COR-L47 (cell line): ENCODE measurements at regions not wholly inside any gene's neighbourhood (a gene's known extent, or its start where the extent isn't known, plus 50 kb on each side); places are given as distances from the start of the nearest gene placed in this dataset.

ENCODE experiments used
- DNase-seq: peaks from one replicate; lab custom pipeline; 2025; lab: John Stamatoyannopoulos, UW

DNA sequence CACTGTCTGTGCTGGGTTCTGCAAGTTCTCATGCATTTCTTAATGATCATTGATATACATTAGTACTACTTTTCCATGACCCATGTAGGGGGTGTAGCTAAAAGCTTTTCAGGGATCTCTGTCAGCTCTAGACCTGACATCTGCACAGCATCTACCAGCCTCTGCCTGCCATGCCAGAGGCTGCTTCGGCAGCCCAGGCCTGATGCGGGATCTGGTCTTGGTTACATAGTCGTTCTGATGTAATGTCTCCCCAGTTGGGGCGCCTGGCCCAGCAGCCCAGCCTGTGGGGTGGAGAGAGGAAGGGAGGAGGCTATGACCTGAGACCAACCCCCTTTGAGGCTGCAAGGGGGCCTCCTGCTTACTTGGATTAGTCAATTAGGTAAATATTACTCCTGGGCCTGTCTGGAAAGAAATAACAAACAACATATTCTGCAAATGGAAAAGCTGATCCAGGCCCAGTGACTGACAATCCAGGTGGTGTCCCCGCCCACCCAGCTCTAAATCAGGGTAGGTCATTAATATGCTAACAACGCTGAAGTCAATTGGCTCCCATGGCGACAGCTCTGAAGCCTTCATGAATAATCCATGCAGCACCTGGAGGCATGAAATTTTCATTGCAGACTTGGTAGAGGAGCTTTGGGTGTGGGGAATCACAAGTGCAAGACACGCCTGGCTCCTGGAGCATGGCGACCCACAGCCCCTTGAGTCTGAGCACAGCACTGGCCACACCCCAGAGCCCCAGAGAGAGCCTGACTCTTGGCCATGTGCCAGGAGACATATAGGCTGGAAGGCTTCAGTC, 575.3 kb downstream of the CMPK2 start:
- DNase-seq = peak; percentile 81

- no peak for DNase-seq
These were observed 570.9 kb downstream of the CMPK2 start for GRCh38 chr2:6294791-6295190.

- DNase-seq = no peak
These were observed 568.5 kb downstream of the CMPK2 start for GRCh38 chr2:6297238-6297637.

GRCh38 chr2:6301426-6301825, 564.3 kb downstream of the CMPK2 start:
- DNase-seq = no peak

- DNase-seq = no peak
These were observed 556.7 kb downstream of the CMPK2 start for GRCh38 chr2:6308986-6309385.

DNA sequence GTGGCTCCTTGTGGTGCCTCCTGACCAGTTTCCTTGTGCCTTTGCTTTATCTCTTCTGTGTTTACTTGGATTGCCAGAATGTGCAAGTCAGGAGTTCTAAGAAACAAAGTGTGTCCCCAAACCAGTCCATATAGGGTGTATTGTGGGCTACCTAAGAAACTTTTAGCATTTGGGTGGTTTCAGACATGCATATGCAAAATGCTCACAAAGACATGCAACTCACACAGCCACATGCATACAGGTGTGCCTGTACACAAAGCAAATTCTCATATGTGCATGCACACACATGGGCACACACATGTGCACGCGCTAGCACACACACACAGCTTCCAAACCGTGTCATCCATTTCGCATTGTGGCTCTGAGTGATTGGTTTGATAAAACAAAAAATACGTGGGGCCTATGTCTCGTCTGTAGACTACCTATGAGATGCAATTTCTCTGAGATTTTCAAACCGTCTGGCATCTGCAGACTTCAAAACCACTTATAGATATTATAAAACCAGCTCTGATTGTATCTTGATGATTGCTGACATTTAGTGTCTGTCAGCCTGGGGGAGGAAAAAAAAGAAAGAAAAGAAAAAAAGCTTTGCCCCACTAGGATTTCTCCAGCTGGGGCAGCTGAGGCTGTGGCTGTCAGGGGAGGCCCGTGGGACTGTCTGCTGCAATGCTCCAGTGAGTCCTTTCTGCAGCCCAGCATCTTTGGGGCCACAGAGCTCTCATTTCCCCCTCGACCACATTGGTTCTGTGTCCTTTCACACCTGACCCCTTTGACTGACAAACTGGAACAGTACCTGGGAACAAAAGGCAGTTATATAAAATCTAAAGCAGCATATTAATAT, 556.1 kb downstream of the CMPK2 start:
- no peak for DNase-seq

GRCh38 chr2:6310256-6311215, 555.2 kb downstream of the CMPK2 start:
- peak; percentile 66 for DNase-seq

DNA sequence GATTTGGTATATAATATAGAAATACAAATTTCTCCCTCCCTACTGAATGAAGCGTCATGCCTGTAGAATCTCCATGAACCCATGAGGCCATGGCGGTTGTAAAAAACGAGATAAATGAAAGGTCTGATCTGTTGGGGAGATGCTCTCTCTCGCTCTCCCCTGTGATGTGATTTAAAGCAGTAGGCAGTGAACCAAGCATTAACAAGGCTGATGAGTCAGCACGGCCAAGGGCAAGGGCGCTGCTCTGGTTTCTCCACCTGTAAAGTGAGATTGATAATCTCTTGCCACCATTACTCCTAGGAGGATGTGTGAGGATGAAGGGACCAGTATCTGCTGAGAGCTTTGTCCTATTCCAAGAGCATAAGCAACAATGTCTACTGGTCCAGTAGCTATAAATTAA, 553.3 kb downstream of the CMPK2 start:
- no peak for DNase-seq

DNA sequence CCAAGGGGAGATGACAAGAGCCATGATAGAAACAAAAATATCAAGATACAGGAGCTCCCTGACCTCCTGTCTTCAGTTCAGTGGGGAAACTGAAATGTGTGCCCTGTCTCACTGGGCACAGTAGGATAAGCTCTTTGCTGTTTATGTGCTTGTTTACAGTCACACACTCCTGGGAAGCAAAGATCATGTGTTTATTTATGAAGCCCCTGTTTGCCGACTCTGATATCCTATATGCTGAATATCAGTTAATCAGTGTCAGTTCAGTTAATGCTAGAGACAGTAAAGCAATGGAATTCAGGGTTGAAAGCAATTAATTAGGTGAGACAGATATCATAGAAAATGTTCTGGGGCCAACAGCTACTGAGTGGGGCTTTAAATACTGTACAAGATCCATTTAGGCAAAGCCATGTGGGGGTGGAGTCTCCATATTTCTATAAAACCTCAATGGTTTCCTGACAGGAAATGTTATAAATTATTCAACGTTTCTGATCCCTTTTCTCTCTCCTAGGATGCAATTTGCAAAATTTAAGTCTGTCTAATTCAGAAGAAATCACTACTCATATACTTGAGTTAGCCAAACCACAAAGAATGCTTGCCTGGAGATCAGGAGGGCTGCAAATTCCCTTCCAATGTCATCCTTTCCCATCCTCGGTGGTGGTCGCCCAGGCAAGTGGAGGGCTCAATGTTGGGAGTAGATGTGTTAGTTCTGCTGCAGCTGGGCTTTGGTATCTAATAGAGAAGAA, 551.3 kb downstream of the CMPK2 start:
- DNase-seq = no peak

DNA sequence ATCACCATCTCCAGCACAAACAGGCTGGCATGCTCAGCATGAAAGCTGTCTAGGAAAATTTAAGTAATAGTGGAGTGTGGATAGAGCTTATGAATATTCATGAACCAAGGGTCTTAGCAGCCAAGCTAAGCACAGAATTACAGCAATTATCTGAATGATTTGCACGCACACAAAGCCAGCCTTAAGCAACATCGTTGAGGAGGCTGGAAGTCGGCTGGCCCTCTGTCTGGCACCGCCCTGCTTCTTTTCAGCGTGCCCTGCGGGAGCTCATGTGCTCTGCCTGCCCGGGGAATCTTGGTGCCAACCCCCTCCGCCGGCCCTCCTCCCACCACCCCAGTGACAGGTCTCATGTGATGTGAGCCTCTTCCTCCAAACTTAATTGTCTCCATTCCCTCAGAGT, 540.1 kb downstream of the CMPK2 start:
- peak; percentile 83 for DNase-seq

DNA sequence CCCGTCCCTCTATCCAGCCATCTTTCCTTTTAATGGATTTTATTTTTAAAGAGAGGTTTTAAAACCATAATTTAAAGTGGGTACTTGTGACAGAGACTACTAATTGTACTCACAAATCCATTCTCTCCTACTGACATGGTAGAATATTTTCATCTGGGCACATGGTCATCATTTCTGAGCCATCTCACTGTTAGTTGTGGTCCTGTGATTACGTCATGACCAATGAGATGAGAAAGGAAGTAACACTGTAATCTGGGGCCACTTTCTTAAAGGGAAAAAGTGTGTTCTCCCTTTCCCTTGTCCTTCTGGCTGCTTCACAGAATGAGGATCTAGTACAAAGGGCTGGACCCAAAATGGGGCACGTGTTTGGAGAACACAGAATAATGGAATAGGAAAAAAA, 538.7 kb downstream of the CMPK2 start:
- DNase-seq = no peak

DNA sequence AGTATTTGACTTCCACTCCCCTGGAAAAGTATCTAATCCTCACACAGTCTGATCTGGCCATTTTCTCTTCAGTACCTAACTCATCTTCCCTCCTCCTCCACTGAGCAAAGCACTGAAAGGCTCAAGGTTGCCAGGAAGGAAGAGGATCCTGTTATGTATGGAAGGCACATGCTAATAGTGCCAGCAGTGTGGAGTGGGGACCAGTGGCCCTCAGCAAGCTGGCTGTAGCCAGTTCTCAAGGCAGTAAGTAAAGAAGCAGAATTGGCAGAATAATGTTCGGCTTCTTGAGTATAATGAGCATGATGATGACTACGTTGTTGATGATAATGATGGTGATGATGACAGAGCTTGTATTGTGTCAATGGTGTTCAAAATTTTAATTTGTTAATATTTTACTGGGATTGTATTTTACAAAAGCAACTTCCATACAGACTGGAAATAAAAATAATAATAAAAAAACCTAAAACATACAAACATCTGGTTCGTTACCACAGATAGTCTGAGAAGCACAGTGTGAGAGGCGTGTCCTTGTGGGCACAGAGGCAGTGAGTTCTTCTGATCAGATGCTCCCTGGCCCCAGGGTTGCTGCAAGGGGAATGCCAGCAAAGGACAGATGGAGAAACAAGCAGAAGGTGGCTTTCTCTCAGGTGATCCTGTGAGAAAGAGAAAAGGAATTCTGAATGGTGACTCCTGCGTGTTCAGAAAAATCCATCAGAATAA, 528.8 kb downstream of the CMPK2 start:
- no peak for DNase-seq

DNA sequence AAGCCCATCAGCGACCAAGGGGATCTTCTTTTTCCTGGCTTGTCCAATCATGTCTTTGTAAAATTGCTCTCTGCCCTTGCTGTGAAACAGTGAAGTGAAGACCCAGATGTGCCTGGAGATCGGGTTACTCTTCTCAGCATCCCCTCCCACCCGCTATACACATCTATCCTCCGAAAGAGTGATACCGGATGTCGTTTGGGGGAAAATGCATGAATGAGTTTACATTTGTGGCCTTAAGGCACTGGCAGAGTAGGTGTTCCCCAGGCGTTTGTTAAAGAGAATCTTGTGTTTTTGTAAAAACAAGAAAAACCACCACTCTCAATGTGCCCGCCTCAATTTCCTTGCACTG, 528.3 kb downstream of the CMPK2 start:
- no peak for DNase-seq

DNA sequence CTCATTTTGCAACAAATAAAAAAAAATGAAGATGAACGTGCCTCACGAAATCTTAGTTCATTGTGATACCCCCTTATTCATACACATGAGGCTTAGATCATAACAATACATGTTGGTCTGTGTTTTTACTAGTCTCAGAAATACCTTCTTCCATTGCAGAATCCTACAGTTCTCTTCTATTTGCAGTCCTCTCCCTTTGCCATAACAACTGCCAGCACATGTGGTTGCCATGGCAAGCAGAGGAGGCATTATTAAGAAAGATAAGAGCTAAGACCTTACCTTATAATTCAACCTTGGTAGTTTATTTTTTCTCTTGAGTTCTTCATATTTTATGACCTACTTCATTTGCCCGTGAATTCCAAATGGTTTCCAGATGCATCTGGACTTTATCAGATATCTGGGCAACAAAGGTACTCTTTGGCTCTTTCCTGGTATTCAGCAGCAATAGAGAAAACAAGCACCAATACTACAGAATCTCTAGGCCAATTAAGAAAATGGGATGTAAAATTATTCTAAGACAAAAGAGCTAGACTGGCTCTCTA, 524.0 kb downstream of the CMPK2 start:
- no peak for DNase-seq

DNA sequence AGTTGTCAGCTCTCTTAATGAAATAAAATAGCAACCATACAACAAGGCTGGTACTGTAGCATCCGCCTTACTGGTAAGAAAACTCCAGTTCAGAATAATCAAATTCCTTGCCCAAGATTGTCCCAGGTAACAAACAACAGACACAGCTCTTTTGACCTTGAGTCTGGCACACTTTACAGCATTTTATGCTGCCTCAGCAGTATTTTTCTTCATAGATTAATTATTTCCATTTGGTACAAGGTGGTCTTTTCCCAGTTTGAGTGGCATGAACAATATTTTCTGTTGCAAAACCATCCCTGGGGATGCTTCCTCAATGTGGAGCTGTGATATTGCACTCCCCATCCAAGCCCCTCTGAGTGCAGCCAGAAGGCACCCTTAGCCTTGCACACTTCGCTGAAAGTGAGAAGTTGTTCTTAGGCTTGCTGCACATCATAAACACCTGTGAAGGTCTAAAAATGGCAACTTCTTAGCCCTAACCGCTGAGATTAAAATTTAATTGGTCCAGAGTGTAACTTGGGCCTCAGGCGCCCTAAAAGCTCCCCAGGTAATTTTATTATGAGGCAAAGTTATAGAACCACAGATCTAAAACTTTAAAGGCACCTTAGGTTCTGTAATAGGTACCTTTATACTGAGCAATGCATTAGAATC, 523.3 kb downstream of the CMPK2 start:
- no peak for DNase-seq

DNA sequence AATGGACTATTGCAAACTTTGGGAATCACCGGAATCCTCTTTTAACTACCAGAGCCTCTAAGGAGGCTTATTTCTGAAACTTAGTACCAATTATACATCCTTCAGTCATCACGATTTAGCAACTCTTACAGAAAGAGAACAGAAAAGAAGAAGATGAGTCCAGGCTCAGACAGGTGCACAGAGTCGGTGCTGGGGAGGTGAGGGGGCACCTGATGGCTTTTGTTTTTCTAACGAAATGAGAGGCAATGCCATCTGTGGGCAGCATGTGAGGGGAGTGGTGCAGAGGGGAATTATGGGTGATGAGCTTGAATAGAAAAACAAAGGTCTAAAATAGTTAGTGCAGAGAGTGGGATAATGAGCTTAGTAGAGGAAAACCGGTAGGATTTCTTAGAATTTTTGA, 522.6 kb downstream of the CMPK2 start:
- DNase-seq = no peak

- DNase-seq = no peak
These were observed 513.5 kb downstream of the CMPK2 start for GRCh38 chr2:6352247-6352646.

- peak; percentile 25 for DNase-seq
These were observed 512.7 kb downstream of the CMPK2 start for GRCh38 chr2:6352906-6353515.

DNA sequence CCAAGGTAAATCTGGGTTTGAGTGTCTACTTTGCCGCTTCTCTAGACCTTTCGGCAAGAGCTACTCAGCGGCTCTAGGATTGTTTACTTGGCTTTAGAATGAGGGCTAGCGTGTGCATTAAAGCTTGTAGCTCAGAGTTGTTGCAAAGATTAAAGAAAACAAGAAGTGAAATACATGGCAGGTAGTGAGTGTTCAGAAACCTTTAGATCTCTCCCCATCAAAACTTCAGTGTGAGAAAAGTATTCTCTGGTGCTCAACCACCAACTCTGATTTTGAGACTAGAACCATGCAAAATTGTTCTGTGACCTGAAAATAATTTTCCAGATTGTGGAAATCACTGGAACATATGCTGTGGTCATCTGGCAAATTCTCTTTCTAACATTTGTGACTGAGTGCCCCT, 512.0 kb downstream of the CMPK2 start:
- DNase-seq = no peak

DNA sequence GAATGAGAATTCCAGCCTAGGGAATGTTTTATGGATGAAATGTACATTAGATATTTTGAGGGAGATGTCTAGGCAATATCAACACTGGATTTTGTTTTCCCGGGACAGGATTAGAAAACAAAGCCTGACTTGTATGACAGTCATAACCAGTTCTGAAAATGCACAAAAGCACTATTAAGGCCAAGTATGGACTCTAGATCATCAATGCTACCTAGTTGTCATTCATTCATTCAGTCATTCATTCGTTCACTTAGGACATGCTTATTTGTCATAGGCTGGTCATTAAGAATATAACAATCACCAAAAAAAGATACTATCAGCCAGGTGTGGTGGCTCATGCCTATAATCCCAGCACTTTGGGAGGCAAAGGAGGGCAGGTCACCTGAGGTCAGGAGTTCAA, 511.2 kb downstream of the CMPK2 start:
- DNase-seq = no peak
